ENCODE measurements at regions not wholly inside any gene's neighbourhood (a gene's known extent, or its start where the extent isn't known, plus 50 kb on each side); places are given as distances from the start of the nearest gene placed in this dataset.
A peak's percentile ranks its signal among the peaks of the same experiment; 100 is the strongest.

DNA sequence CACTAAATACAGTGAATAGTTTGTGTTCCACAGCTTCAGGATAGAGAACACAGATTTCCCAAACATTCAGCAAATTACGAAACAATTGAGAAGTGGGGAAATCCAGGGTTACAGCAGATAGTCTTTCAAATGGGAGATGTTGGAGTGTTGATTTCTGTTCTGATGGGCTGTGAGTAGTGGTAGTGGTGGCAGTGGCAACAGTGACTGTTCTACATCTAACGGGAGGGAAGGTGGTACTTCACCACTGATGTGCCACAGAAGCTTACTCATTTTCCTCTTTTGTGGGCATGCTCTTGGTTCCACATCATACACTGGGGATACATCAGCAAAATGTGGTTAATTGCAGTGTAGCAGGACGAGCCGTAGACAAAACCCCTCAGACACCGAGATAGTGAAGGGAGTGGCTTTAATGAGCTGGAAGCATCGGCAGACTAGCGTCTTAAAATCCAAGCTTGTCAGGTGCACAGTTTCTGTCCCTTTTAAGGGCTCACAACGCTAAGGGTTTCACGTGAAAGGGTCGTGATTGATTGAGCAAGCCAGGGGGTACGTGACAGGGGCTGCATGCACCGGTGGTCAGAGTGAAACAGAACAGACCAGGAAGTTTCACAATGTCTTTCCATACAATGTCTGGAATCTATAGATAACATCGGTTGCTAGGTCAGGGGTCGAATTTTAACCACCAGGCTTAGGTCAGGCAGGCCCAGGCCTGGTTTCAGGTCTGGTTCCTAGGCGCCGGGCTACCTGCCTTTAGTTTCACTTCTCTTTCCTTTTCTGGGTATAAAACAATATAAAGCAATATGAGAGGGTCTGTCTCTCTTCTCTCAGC, 330.6 kb upstream of the FBXO33 start:
- H3K4me3 ChIP-seq (replicated peaks in 1 of 3; ENCODE audit: low read depth in 2 of 3, low read length in 3 of 3): no peak overlapping the region
- Mint-ChIP-seq H3K4me1 (peaks cover 5% of the 10 kb centered on the region), H3K4me3 (no peak overlapping the region), H3K36me3 (no peaks in the 10 kb centered on the region), H3K9me3 (peaks cover 0 to 6% (median 0%) of the 10 kb centered on the region in 7 donors), H3K27ac (peak overlapping the region in 1 of 7 donors; percentile 37), H3K27me3 (ENCODE audit: low read depth in 3 of 3) (no peaks in the 10 kb centered on the region)
- H3K9ac ChIP-seq (ENCODE audit: insufficient read depth, low read length, poor library complexity, severe bottlenecking): no peak overlapping the region
- intact Hi-C loops (cut with micrococcal nuclease): no loop called here
- no peaks in the 10 kb centered on the region for H3K4me1 ChIP-seq (ENCODE audit: control insufficient read depth in 1 of 2, insufficient read depth in 2 of 2, low read length in 2 of 2)
- WGBS (ENCODE audit: insufficient coverage): 23% methylated on average over 8 of the region's 16 CpGs
- H2AFZ ChIP-seq (ENCODE audit: insufficient read depth, low read depth, low read length, poor library complexity, severe bottlenecking): no peak overlapping the region
- H3K9me3 ChIP-seq (replicated peaks in 1 of 2; ENCODE audit: control insufficient read depth in 1 of 2, insufficient read depth in 1 of 2, low read length in 2 of 2): no peaks in the 10 kb centered on the region
- no peak overlapping the region for H3K27ac ChIP-seq (ENCODE audit: low read depth in 1 of 2, low read length in 2 of 2)
- H3K27me3 ChIP-seq (ENCODE audit: control insufficient read depth in 2 of 2, insufficient read depth in 2 of 2, low read length in 2 of 2): no peaks in the 10 kb centered on the region
- no peaks in the 10 kb centered on the region for H3K36me3 ChIP-seq (replicated peaks in 1 of 2; ENCODE audit: control insufficient read depth in 1 of 2, insufficient read depth in 2 of 2, low read length in 2 of 2)
- no peaks in the 10 kb centered on the region for H3K79me2 ChIP-seq (ENCODE audit: insufficient read depth, low read length)
- H3K4me2 ChIP-seq (replicated peaks; ENCODE audit: extremely low read depth, low read length, poor library complexity, severe bottlenecking): no peak overlapping the region
- no peaks in the 10 kb centered on the region for H4K20me1 ChIP-seq (ENCODE audit: insufficient read depth, low read length)
- no peak for TF ChIP-seq CTCF (IDR thresholded peaks at IDR 0.05)
- peak in 1 of 3 donors; percentile 17 for DNase-seq

GRCh38 chr14:39755269-39755878, 323.1 kb upstream of the FBXO33 start:
- Histone ChIP-seq H3K27me3 (ENCODE audit: control insufficient read depth in 2 of 2, insufficient read depth in 2 of 2, low read length in 2 of 2) (no peaks in the 10 kb centered on the region), H3K36me3 (replicated peaks in 1 of 2; ENCODE audit: control insufficient read depth in 1 of 2, insufficient read depth in 2 of 2, low read length in 2 of 2) (no peaks in the 10 kb centered on the region), H2AFZ (ENCODE audit: insufficient read depth, low read depth, low read length, poor library complexity, severe bottlenecking) (no peak overlapping the region), H3K4me3 (replicated peaks in 1 of 3; ENCODE audit: low read depth in 2 of 3, low read length in 3 of 3) (no peak overlapping the region), H3K9me3 (replicated peaks in 1 of 2; ENCODE audit: control insufficient read depth in 1 of 2, insufficient read depth in 1 of 2, low read length in 2 of 2) (peaks cover 0 to 6% of the 10 kb centered on the region in 2 donors), H3K27ac (ENCODE audit: low read depth in 1 of 2, low read length in 2 of 2) (no peak overlapping the region), H4K20me1 (ENCODE audit: insufficient read depth, low read length) (no peaks in the 10 kb centered on the region), H3K9ac (ENCODE audit: insufficient read depth, low read length, poor library complexity, severe bottlenecking) (no peak overlapping the region), H3K4me1 (ENCODE audit: control insufficient read depth in 1 of 2, insufficient read depth in 2 of 2, low read length in 2 of 2) (no peaks in the 10 kb centered on the region), H3K4me2 (replicated peaks; ENCODE audit: extremely low read depth, low read length, poor library complexity, severe bottlenecking) (no peak overlapping the region), H3K79me2 (ENCODE audit: insufficient read depth, low read length) (no peaks in the 10 kb centered on the region)
- H3K36me3 Mint-ChIP-seq: no peaks in the 10 kb centered on the region
- no peak for DNase-seq
- no peaks in the 10 kb centered on the region for H3K4me1 Mint-ChIP-seq
- intact Hi-C loops (cut with micrococcal nuclease): no loop called here
- no peak for TF ChIP-seq CTCF (IDR thresholded peaks at IDR 0.05)
- H3K9me3 Mint-ChIP-seq: peaks cover 0 to 12% (median 3%) of the 10 kb centered on the region in 7 donors
- H3K4me3 Mint-ChIP-seq: no peak overlapping the region
- no peaks in the 10 kb centered on the region for H3K27me3 Mint-ChIP-seq (ENCODE audit: low read depth in 3 of 3)
- no peak overlapping the region for H3K27ac Mint-ChIP-seq
